ENCODE measurements at regions not wholly inside any gene's neighbourhood (a gene's known extent, or its start where the extent isn't known, plus 50 kb on each side); places are given as distances from the start of the nearest gene placed in this dataset.
"Not testable (repeated sequence)": the region's sequence is repeated elsewhere in the genome, so short reads cannot be mapped to it uniquely, and the experiment has no call there.

DNA sequence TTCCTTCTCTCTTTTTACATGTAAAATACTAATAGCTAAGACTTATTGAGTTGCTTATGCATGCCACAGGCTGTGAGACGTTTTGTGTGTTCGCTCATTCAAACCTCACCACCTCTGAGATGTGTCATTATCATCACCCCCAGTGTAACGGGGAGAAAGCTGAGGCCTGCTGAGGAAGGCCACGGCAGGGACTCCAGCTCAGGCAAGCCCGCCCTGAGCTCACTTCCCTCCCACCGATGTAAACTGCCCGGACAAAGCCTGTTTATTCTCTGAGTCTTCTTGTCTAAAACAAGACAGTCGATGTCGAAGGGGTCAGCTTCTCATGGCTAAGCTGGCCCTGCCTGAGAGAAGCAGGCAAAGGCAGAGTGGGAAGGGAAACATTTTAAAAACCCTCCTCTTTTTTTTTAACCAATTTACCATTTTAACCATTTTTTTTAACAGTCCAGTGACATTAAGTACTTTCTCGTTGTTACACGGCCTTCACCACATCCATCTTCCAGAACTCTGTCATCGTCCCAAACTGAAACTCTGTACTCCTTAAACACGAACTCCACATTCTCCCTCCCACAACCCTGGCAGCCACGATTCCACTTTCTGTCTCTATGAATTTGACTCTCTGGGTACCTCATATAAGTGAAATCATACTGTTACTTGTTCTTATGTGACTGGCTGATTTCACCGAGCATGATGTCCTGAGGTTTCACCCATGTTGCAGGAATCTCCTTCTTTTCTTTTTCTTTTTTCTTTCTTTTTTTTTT is 204.8 kb upstream of the GALNT2 start:
- no peak for DNase-seq

GRCh38 chr1:229863651-229864545 is 203.1 kb upstream of the GALNT2 start:
- DNase-seq, result no peak

GRCh38 chr1:229864686-229865230 is 202.3 kb upstream of the GALNT2 start:
- DNase-seq, result no peak

DNA sequence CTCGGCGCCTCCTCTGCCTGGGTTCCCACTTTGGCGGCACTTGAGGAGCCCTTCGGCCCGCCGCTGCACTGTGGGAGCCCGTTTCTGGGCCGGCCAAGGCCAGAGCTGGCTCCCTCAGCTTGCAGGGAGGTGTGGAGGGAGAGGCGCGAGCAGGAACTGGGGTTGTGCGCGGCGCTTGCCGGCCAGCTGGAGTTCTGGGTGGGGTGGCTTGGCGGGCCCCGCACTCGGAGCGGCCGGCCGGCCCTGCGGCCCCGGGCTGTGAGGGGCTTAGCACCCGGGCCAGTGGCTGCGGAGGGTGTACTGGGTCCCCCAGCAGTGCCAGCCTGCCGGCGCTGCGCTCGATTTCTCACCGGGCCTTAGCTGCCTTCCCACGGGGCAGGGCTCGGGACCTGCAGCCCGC is 201.7 kb upstream of the GALNT2 start:
- not testable (repeated sequence) for DNase-seq

DNA sequence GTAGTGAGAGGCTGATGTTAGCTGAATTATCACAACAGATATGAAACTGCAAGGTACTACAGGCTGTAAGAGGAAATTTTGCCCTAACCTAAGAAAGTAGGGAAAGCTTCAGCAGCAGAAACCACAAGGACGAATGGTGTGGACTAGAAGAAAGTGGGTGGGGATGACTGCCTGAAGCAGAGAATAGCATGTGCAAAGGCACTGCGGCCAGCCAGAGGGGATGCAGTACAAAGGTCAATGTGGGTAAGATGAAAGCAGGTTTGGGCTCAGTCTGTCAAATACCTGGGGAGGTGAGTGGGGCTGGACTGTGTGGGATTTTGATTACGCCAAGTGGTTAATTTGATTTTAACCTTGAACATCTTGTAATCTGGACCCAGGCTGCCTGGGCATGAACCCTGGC is 199.3 kb upstream of the GALNT2 start:
- DNase-seq, result no peak

DNA sequence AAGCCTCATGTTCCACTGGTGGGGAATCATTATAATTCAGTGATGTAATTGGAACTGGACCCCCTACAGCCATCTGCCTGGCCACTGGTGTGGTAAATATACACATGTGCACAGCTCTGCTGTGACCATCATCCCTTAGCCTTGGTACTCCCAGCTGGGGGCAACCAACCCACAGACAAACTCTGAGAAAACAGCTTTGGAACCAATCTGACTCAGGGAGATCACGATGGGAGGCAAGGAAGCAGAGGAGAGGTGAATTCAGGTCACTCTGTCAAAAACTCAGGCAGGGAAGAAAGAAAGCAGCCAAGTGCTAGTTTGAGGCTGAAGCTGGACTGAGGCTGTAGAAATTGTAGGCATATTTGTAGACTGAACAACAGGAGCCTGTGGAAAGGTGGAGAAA is 197.8 kb upstream of the GALNT2 start:
- no peak for DNase-seq

- DNase-seq, result no peak
Measured at GRCh38 chr1:229869687-229870086, 197.4 kb upstream of the GALNT2 start.

GRCh38 chr1:229870381-229870780 is 196.7 kb upstream of the GALNT2 start:
- no peak for DNase-seq

GRCh38 chr1:229871078-229871676 is 195.9 kb upstream of the GALNT2 start:
- no peak for DNase-seq

- DNase-seq, result no peak
Measured at GRCh38 chr1:229874136-229874535, 192.9 kb upstream of the GALNT2 start.

DNA sequence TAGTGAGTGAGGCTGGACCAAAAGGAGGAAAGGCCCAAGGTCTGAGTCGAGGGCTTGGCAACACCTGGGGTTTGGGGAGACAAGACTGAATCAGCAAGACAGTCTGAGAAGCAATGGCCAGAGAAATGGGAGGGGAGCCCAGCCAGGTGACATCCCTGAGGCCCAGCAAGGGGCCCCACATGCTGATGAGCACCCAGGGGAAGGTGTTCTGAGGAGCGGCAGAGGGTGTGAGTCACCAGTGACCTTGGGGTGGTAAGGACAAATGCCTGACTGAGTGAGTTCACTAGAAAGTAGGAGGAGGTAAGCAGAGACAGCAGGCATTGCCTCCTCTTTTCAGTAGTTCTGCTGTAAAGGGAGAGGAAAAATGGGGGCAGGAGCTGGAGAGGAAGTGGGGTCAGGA is 192.4 kb upstream of the GALNT2 start:
- peak in 1 of 2 experiments; percentile 25 for DNase-seq

GRCh38 chr1:229875086-229875485 is 192.0 kb upstream of the GALNT2 start:
- DNase-seq, result no peak

GRCh38 chr1:229879746-229880145 is 187.3 kb upstream of the GALNT2 start:
- DNase-seq, result no peak

DNA sequence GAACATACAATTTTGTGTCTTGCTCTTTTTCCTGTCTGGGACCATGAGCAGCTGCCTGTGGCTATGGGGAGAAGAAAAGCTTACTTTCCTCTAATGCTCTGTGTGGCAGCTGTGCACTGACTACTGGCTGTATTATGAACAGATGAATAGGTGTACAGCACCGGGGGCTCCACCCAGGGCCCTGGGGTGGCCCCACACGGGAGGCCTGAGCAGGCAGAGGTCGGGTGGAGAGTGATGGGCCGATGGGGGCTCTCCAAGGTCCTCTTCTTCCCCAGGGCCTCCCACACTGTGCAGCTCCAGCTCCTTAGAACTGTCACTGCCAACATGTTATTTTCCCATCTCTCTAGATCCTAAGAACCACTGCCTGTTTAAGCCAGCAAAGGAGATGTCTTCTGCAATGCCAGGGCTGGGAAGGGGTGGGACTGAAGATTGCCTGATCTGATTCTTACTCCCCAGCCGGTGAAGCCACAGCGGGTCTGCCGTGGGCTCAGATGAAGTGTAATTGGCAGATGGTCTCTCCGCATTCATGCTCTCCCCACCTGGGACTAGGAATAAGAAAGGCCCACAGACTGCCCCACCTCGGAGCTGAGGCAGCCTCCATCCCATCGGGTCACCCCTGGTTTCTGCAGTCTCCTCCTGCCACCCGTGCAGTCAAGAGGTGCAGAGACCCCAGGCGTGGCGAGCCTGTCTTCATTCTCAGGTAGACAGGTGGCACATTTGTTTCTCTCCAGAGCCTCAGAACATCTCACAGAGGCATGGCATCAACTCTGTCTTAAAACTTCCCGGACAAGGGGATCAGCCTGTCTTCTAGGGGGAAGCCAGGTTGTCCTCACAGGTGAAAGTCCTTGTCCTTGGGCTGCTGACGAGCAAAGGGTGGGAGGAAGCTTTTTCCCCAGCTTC is 186.5 kb upstream of the GALNT2 start:
- DNase-seq, result peak; percentile 1 to 2

DNA sequence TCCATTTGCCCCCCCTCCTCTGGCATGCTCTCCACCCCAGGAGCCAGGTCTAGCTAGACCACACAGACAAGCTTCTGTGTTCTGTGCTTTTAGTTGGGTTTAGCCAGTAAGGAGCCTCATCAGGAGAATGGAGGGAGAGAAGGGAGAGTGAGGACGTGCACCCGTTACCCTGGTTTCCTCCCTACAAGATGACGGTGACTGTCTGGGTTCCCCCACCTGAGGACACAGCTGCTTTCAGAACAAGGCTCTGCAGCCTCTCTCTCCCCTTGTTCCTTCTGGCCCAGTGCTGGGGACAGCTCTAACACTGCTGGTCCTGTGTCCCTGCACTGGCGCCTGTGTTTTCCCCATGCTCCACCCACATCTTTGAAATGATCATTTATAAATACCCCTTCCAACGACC is 184.4 kb upstream of the GALNT2 start:
- DNase-seq, result no peak

GRCh38 chr1:229883504-229884200 is 183.4 kb upstream of the GALNT2 start:
- DNase-seq, result peak in 1 of 2 experiments; percentile 14

DNA sequence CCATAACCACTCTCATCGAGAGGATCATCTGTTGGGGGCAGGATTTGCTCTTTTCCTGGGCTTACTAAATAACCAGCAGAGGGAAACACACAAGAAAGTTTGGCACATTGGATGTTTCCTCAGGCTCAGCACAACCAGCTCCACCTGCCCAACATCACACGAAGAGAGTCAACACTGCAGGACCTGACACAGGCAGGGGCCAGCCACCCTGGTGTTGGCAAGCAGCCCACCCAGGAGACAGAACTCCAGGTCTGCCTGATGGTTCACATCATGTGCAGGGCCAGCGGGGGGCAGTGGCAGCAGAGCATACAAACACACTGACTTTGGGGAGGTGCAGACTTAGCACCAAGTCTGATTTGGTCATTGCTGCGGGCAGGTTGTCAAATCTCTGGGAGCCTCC is 182.3 kb upstream of the GALNT2 start:
- no peak for DNase-seq

DNA sequence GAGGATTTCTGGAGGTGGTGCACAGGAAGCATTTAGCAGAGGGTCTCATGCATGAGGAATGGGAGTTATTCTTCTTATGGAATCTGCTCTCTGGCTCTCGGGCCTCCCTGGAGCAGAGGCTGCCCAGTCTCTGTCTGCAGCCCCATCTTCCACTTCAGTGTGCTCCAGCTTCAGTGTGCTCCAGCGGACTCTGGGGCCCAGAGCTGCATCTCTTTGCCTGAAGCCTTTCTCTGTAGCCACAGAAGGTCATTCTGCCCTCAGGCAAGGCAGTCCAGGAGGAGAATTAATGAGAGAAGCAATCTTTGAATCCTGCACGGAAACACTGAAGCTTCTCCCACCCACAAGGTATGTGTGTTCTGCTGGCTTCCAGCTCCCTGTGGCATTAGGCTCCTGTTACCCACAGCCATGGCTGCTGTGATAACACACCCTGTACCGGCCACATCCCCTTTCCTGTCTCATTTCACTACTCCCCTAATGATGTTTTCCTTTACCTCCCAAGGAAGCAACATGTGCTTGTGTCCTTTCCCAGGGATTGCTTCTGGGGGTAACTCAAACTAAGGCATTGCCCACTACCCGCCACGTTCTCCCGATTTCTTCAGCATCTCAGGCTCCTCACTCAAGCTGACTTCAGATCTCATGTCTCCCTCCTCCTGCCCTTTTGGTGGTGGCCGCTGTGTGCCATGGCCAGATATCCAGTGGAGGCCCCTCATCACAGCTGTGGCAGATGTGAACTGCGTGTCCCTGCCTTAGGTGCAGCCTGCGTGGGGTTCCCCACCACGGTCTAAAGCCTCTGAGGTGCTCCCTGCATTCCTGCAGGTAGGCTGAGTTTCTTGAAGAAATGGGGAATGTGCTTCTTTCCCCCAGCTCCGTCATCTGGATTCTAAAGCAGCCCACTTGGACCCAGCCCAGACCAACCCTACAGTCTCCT is 181.2 kb upstream of the GALNT2 start:
- DNase-seq, result no peak

DNA sequence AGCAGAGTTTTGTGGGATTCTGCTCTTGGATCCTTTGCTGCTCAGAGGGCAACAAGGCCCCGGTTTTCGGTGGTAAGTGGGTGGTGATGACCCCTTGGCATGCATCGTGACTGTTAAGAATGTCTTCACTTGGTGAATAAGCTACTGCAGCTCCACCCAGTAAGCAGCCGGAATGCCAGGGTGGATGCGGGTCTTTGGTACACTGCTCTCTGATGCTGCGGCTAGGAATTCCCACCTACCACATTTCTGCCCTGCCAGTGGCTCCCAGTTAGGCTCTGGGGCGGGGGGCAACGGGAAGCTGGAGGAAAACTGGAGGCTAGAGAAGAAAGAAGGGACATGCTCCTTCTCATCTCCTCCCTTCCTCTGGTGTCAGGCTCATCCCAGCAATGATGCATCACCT is 180.4 kb upstream of the GALNT2 start:
- DNase-seq, result no peak

DNA sequence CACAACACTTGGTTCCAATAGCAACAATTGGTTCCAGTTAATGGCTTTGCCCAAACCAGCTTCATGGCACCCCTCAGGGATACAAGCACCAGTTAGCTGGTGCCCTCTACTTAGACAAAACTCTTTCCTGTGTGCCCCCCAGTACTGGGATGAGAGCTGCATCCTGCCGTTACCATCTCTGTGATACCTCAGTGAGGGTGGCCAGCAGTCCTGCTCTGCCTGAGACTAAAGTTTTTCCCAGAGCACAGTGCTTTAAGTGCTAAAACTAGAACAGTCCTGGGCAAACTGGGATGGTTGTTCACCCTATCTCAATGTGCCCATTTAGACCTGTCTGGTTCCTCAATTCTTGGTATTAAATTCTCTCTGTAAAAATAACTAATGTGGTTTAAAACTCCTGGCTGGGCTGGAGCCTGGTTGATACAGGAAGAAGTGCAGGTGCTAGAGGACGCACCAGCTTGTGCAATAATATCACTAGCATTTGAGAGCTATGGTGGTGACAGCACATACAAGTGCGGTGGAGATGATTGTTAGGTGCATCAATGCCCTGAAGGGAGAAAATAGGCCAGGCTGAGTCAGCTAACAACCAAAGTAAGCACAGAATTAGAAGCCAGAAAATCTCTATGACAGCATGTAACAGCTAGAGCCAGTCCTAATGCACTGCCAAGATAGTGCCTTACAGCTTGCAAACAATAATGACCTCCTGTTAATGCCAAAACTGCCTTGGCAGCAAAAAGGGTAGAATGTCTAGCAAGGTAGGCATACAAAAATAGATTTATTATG is 179.8 kb upstream of the GALNT2 start:
- DNase-seq, result no peak

Data from activated T-cell treated with anti-CD3 and anti-CD28 coated beads, Interleukin-2, amount 50 U/mL, for 48 hours (primary cell).